GM12878 (cell line): ENCODE measurements at regions not wholly inside any gene's neighbourhood (a gene's known extent, or its start where the extent isn't known, plus 50 kb on each side); places are given as distances from the start of the nearest gene placed in this dataset.
"Not testable (repeated sequence)": the region's sequence is repeated elsewhere in the genome, so short reads cannot be mapped to it uniquely, and the experiment has no call there.

ENCODE experiments used
- ATAC-seq: fragments of 200-7000 bp; cut with Tn5 transposase; 3 replicates; pipeline ENCODE4 v1.9.1; 2020; ENCODE audit warnings: mild to moderate bottlenecking, moderate library complexity
- BruUV-seq: library from RNA; stranded (reverse); fragments of 400-500 nt; replicated peaks from 2 replicates; lab custom pipeline; 2021; lab: Mats Ljungman, UMichigan
- CTCF ChIA-PET: fragments of 300-600 bp; sonication (Branson Sonifier 250); formaldehyde crosslinking; extraction: SDS; loops from one replicate; lab custom pipeline; 2021; ENCODE audit warnings: inconsistent platforms; lab: Yijun Ruan, JAX
- POLR2A ChIA-PET: fragments of 350-600 bp; formaldehyde crosslinking; extraction: SDS; loops from one replicate; lab custom pipeline; 2021; ENCODE audit warnings: inconsistent platforms; lab: Charles Lee
- RAD21 ChIA-PET: fragments of 300-600 bp; sonication (Branson Sonifier 250); formaldehyde crosslinking; loops from one replicate; lab custom pipeline; 2023; ENCODE audit warnings: antibody characterized with exemption; ENCODE audit not compliant: unreplicated experiment; lab: Charles Lee
- SMC1A ChIA-PET: fragments of 300-600 bp; sonication (Branson Sonifier 250); formaldehyde crosslinking; loops from one replicate; lab custom pipeline; 2023; ENCODE audit not compliant: unreplicated experiment, uncharacterized antibody; lab: Charles Lee
- DNase-seq: peaks from one replicate; pipeline ENCODE4 v3.0.0-alpha.2; 2011; ENCODE audit warnings: low read depth, low spot score
- FAIRE-seq: peaks from 3 replicates; lab custom pipeline; 2011; peaks lifted over from hg19 to GRCh38; lab: Jason Lieb, UNC
- H2AFZ ChIP-seq: 2 replicates; pipeline ENCODE4 v1.6.0; 2011; ENCODE audit warnings: low read depth, low read length, control low read depth; ENCODE audit not compliant: control insufficient read depth
- H3K27ac ChIP-seq: 2 replicates; pipeline ENCODE4 v1.5.1; 2011; ENCODE audit warnings: control low read depth; ENCODE audit not compliant: control insufficient read depth, insufficient read depth
- H3K27me3 ChIP-seq, 2 experiments: replicated peaks in 1 of 2; 2 replicates each; pipeline versions ENCODE4 v1.6.0 to v1.6.1; 2011; ENCODE audit warnings: low read length in 1 of 2; ENCODE audit not compliant: control insufficient read depth in 2 of 2, insufficient read depth in 2 of 2
- H3K36me3 ChIP-seq, 2 experiments: 2 replicates each; pipeline ENCODE4 v1.5.1; 2011; ENCODE audit warnings: low read length in 1 of 2; ENCODE audit not compliant: control insufficient read depth in 2 of 2, insufficient read depth in 2 of 2
- H3K4me1 ChIP-seq: 2 replicates; pipeline ENCODE4 v1.6.1; 2011; ENCODE audit warnings: mild to moderate bottlenecking, low read length, moderate library complexity, mixed read lengths; ENCODE audit not compliant: control insufficient read depth, insufficient read depth
- H3K4me2 ChIP-seq: 2 replicates; pipeline ENCODE4 v1.6.0; 2011; ENCODE audit warnings: control low read depth; ENCODE audit not compliant: control insufficient read depth, insufficient read depth
- H3K4me3 ChIP-seq: fragments of 200-600 bp; sonication (generic); 2 replicates; pipeline ENCODE4 v1.5.1; 2016
- H3K79me2 ChIP-seq: 2 replicates; pipeline ENCODE4 v1.6.0; 2011; ENCODE audit warnings: low read length; ENCODE audit not compliant: control insufficient read depth, insufficient read depth
- H3K9ac ChIP-seq: 2 replicates; pipeline ENCODE4 v1.8.0; 2011; ENCODE audit warnings: low read length, control low read depth, mixed read lengths; ENCODE audit not compliant: control insufficient read depth, insufficient read depth
- H3K9me3 ChIP-seq: replicated peaks from 3 replicates; pipeline ENCODE4 v1.5.1; 2011; ENCODE audit warnings: mild to moderate bottlenecking, low read length; ENCODE audit not compliant: control insufficient read depth, insufficient read depth
- H4K20me1 ChIP-seq: 2 replicates; pipeline ENCODE4 v1.6.0; 2011; ENCODE audit not compliant: control insufficient read depth, insufficient read depth
- BCLAF1 ChIP-seq: fragments of 450-650 bp; IDR thresholded peaks from 2 replicates; pipeline ENCODE4 v1.6.1; 2017; ENCODE audit warnings: antibody characterized with exemption, mild to moderate bottlenecking, moderate library complexity
- CUX1 ChIP-seq: IDR thresholded peaks from 2 replicates; pipeline ENCODE4 v1.6.1; 2012; ENCODE audit warnings: improper control_type of control experiment, low read depth, low read length; ENCODE audit not compliant: insufficient replicate concordance
- IRF4 ChIP-seq: IDR thresholded peaks from 2 replicates; pipeline ENCODE4 v1.6.1; 2011; ENCODE audit warnings: low read depth, low read length
- MYC ChIP-seq: IDR thresholded peaks from 2 replicates; pipeline ENCODE4 v1.6.1; 2011; ENCODE audit warnings: mild to moderate bottlenecking, low read length, moderate library complexity, inconsistent platforms; ENCODE audit not compliant: insufficient read depth, insufficient replicate concordance, insufficient read length, severe bottlenecking
- TARDBP ChIP-seq: IDR thresholded peaks from 2 replicates; pipeline ENCODE4 v1.6.1; 2016; ENCODE audit warnings: borderline replicate concordance
- ZBTB11 ChIP-seq: fragments of 450-650 bp; formaldehyde crosslinking; IDR thresholded peaks from 2 replicates; pipeline ENCODE4 v1.5.0; 2022; ENCODE audit warnings: mild to moderate bottlenecking, missing genetic modification characterization
- WGBS: methylation state at CpG from one replicate; pipeline ENCODE4 v1.1.6; 2016; ENCODE audit warnings: low lambda C conversion rate; ENCODE audit not compliant: insufficient replicate concordance, insufficient coverage; ENCODE audit errors: missing lambda C conversion rate; 5-methylcytosine and 5-hydroxymethylcytosine counted together
- in situ Hi-C: fragments of 300-500 bp; cut with MboI; formaldehyde crosslinking; loops from 9 replicates; pipeline ENCODE4 v1.14.3; 2018; ENCODE audit warnings: mixed read lengths
- intact Hi-C: fragments of 100-400 bp; cut with micrococcal nuclease; formaldehyde crosslinking; loops from one replicate; pipeline ENCODE4 v1.14.2; 2022; ENCODE audit not compliant: unreplicated experiment

GRCh38 chr9:104367507-104367906 is 136.6 kb upstream of the OR13F1 start (continued):
- TF ChIP-seq CUX1, result no peak
- TF ChIP-seq IRF4, result no peak
- no peak for TF ChIP-seq TARDBP
- TF ChIP-seq ZBTB11, result no peak
- no peak for TF ChIP-seq BCLAF1
- TF ChIP-seq MYC, result no peak

- SMC1A ChIA-PET, result interaction anchor here (0.7 kb wide), 1 partner anchor 18 kb away, joined by 3 read pairs; no protein-coding TSS in a partner anchor
- H3K4me1 ChIP-seq, H3K27me3 ChIP-seq, intact Hi-C loops, BruUV-seq, FAIRE-seq, H3K79me2 ChIP-seq, H3K4me3 ChIP-seq, CTCF ChIA-PET, H4K20me1 ChIP-seq, RAD21 ChIA-PET, H3K9me3 ChIP-seq, H3K9ac ChIP-seq, POLR2A ChIA-PET, ATAC-seq, H3K27ac ChIP-seq, in situ Hi-C loops, H3K4me2 ChIP-seq, DNase-seq, H2AFZ ChIP-seq, H3K36me3 ChIP-seq: not testable (repeated sequence)
- 36% methylated on average over 3 of the region's 3 CpGs for WGBS
Observed at GRCh38 chr9:104368318-104368717, 135.7 kb upstream of the OR13F1 start.
